IMR-90 (cell line): ENCODE measurements at regions not wholly inside any gene's neighbourhood (a gene's known extent, or its start where the extent isn't known, plus 50 kb on each side); places are given as distances from the start of the nearest gene placed in this dataset.

ENCODE experiments used
- ATAC-seq: fragments of 200-7000 bp; cut with Tn5 transposase; 2 replicates; pipeline ENCODE4 v1.9.1; 2020; ENCODE audit warnings: low read depth, mild to moderate bottlenecking, moderate library complexity
- BruUV-seq: library from RNA; stranded (reverse); fragments of 400-500 nt; replicated peaks from 2 replicates; lab custom pipeline; 2021; lab: Mats Ljungman, UMichigan
- CTCF ChIA-PET: fragments of 300-600 bp; formaldehyde crosslinking; extraction: SDS; loops from one replicate; lab custom pipeline; 2021; ENCODE audit warnings: antibody characterized with exemption; lab: Yijun Ruan, JAX
- POLR2A ChIA-PET: fragments of 300-600 bp; sonication (Branson Sonifier 250); formaldehyde crosslinking; loops from one replicate; lab custom pipeline; 2022; ENCODE audit warnings: antibody characterized with exemption; ENCODE audit not compliant: unreplicated experiment; lab: Charles Lee
- DNase-seq: peaks from one replicate; pipeline ENCODE4 v3.0.0; 2013
- H2AFZ ChIP-seq: replicated peaks from 2 replicates; pipeline ENCODE3; 2013; ENCODE audit warnings: low read length, mild to moderate bottlenecking; ENCODE audit not compliant: poor library complexity
- H2AK5ac ChIP-seq: 2 replicates; pipeline ENCODE4 v1.6.1; 2013; ENCODE audit warnings: low read depth, low read length, inconsistent platforms
- H2AK9ac ChIP-seq: replicated peaks from 2 replicates; pipeline ENCODE3; 2013; ENCODE audit warnings: mild to moderate bottlenecking, low read depth, low read length, moderate library complexity; ENCODE audit not compliant: poor library complexity
- H2BK120ac ChIP-seq: 2 replicates; pipeline ENCODE4 v1.6.1; 2013; ENCODE audit warnings: low read depth, low read length, inconsistent platforms
- H2BK15ac ChIP-seq: 3 replicates; pipeline ENCODE4 v1.6.1; 2013; ENCODE audit warnings: low read depth, low read length, inconsistent platforms
- H2BK20ac ChIP-seq: 2 replicates; pipeline ENCODE4 v1.6.1; 2013; ENCODE audit warnings: low read depth, mild to moderate bottlenecking, inconsistent platforms, low read length, moderate library complexity
- H2BK5ac ChIP-seq: 2 replicates; pipeline ENCODE4 v1.6.1; 2013; ENCODE audit warnings: mild to moderate bottlenecking, low read depth, low read length, inconsistent platforms; ENCODE audit not compliant: poor library complexity, severe bottlenecking
- H3K14ac ChIP-seq: replicated peaks from 2 replicates; pipeline ENCODE4 v1.6.1; 2013; ENCODE audit warnings: low read depth, low read length, inconsistent platforms
- H3K18ac ChIP-seq: 2 replicates; pipeline ENCODE4 v1.6.1; 2013; ENCODE audit warnings: low read depth, low read length, control low read depth
- H3K23ac ChIP-seq: 2 replicates; pipeline ENCODE4 v1.6.1; 2013; ENCODE audit warnings: low read depth, low read length, inconsistent platforms
- H3K27ac ChIP-seq: 2 replicates; pipeline ENCODE4 v1.5.1; 2013; ENCODE audit warnings: mild to moderate bottlenecking, control low read depth, low read length; ENCODE audit not compliant: insufficient read depth
- H3K27me3 ChIP-seq: 2 replicates; pipeline ENCODE4 v1.6.1; 2013; ENCODE audit warnings: low read length; ENCODE audit not compliant: control insufficient read depth, insufficient read depth
- H3K36me3 ChIP-seq: 2 replicates; pipeline ENCODE4 v1.6.1; 2013; ENCODE audit warnings: low read length, mixed read lengths; ENCODE audit not compliant: control insufficient read depth, insufficient read depth
- H3K4ac ChIP-seq: 2 replicates; pipeline ENCODE4 v1.6.1; 2013; ENCODE audit warnings: low read depth, low read length, inconsistent platforms
- H3K4me1 ChIP-seq: 2 replicates; pipeline ENCODE4 v1.6.1; 2013; ENCODE audit warnings: low read length, mixed read lengths; ENCODE audit not compliant: control insufficient read depth, insufficient read depth
- H3K4me2 ChIP-seq: 2 replicates; pipeline ENCODE4 v1.6.1; 2013; ENCODE audit warnings: low read depth, mild to moderate bottlenecking, control low read depth, low read length, moderate library complexity
- H3K4me3 ChIP-seq: 2 replicates; pipeline ENCODE4 v1.5.1; 2013; ENCODE audit warnings: low read depth, mild to moderate bottlenecking, control low read depth, low read length, moderate library complexity; ENCODE audit not compliant: insufficient read depth
- H3K56ac ChIP-seq: 2 replicates; pipeline ENCODE4 v1.6.1; 2013; ENCODE audit warnings: low read length, inconsistent platforms; ENCODE audit not compliant: insufficient read depth; ENCODE audit errors: extremely low read depth
- H3K79me1 ChIP-seq, 2 experiments: 2 replicates each; pipeline ENCODE4 v1.6.1; 2013; ENCODE audit warnings: low read length in 2 of 2, inconsistent platforms in 1 of 2, low read depth in 1 of 2
- H3K9ac ChIP-seq: 2 replicates; pipeline ENCODE4 v1.6.1; 2013; ENCODE audit warnings: low read depth, low read length, control low read depth
- H3K9me1 ChIP-seq: 2 replicates; pipeline ENCODE4 v1.6.1; 2013; ENCODE audit warnings: low read length, inconsistent platforms; ENCODE audit not compliant: insufficient read depth
- H3K9me3 ChIP-seq: 2 replicates; pipeline ENCODE4 v1.6.1; 2013; ENCODE audit warnings: low read length; ENCODE audit not compliant: control insufficient read depth, insufficient read depth
- H4K20me1 ChIP-seq: 2 replicates; pipeline ENCODE4 v1.6.1; 2013; ENCODE audit warnings: low read length, inconsistent platforms; ENCODE audit not compliant: insufficient read depth
- H4K5ac ChIP-seq: 2 replicates; pipeline ENCODE4 v1.6.1; 2013; ENCODE audit warnings: mild to moderate bottlenecking, low read depth, low read length, control low read depth
- H4K8ac ChIP-seq, 2 experiments: 2 replicates each; pipeline ENCODE4 v1.6.1; 2013; ENCODE audit warnings: low read depth in 2 of 2, low read length in 2 of 2, control low read depth in 1 of 2, inconsistent platforms in 1 of 2
- H4K91ac ChIP-seq: 2 replicates; pipeline ENCODE4 v1.6.1; 2013; ENCODE audit warnings: low read depth, low read length, inconsistent platforms; ENCODE audit not compliant: insufficient read depth
- BHLHE40 ChIP-seq: fragments of 150-350 bp; IDR thresholded peaks from 2 replicates; pipeline ENCODE4 v1.6.1; 2016; ENCODE audit warnings: mild to moderate bottlenecking, low read depth, low read length
- WGBS, 2 experiments: methylation state at CpG; one replicate each; pipeline versions ENCODE4 v1.1.5 to v1.1.7; 2013; ENCODE audit warnings: missing lambda C conversion rate in 2 of 2; ENCODE audit not compliant: insufficient read length in 1 of 2; ENCODE audit errors: extremely low coverage in 2 of 2; 5-methylcytosine and 5-hydroxymethylcytosine counted together
- dilution Hi-C: fragments of 300-500 bp; cut with HindIII; formaldehyde crosslinking; loops from one replicate; pipeline ENCODE4 v1.14.3; 2018; ENCODE audit warnings: low sequenced_read_pairs; ENCODE audit not compliant: unreplicated experiment
- in situ Hi-C: fragments of 300-500 bp; cut with MboI; formaldehyde crosslinking; loops from 3 replicates; pipeline ENCODE4 v1.14.3; 2019; ENCODE audit warnings: low sequenced_read_pairs, inconsistent platforms, mixed read lengths
- intact Hi-C: fragments of 100-400 bp; cut with micrococcal nuclease; formaldehyde crosslinking; loops from 2 replicates; pipeline ENCODE4 v1.10.0; 2022

DNA sequence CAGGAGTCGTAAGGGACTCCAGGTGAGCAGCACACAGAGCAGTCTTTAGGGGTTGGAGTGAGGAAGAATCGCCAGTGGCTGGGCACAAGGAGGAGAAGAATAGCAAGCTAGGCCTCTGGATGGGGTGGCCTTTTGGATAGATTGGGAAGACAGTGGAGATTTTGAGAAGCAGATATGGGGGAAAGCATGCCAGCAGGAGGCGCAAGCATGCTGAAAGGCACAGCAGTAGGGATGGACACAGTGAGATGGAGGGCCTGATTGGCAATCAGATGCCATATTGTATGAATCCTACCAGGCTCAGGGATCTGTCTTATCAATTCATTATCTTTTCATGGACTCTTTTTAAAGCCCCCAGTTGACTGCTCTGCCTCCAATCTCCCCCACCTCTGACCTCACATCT, 60.4 kb upstream of the MAGEA4 start:
- Histone ChIP-seq H3K23ac (no peak overlapping the region), H3K4me2 (no peak overlapping the region), H3K14ac (no peak overlapping the region), H4K5ac (no peak overlapping the region), H2BK20ac (no peak overlapping the region), H3K79me1 (no peaks in the 10 kb centered on the region), H2BK120ac (no peak overlapping the region), H3K9me3 (peaks cover 6% of the 10 kb centered on the region; the same call in 1 of the 2 replicates), H3K9me1 (no peaks in the 10 kb centered on the region), H3K4ac (no peak overlapping the region), H2AK9ac (no peak overlapping the region), H3K4me3 (no peak overlapping the region), H3K27me3 (no peaks in the 10 kb centered on the region), H2BK5ac (no peak overlapping the region), H4K91ac (no peak overlapping the region), H3K18ac (no peak overlapping the region), H3K27ac (no peak overlapping the region), H4K8ac (no peak overlapping the region), H2BK15ac (no peak overlapping the region), H2AFZ (no peak overlapping the region), H4K20me1 (no peaks in the 10 kb centered on the region), H3K56ac (no peak overlapping the region), H3K4me1 (no peaks in the 10 kb centered on the region), H2AK5ac (no peak overlapping the region), H3K9ac (no peak overlapping the region), H3K36me3 (no peaks in the 10 kb centered on the region)
- TF ChIP-seq BHLHE40: no peak
- DNase-seq: no peak
- in situ Hi-C loops: no loop called here
- 47% methylated on average over 2 of the region's 3 CpGs; no CpG with 5 or more reads in 1 of the 2 experiments for WGBS, 2 experiments
- intact Hi-C loops: no loop called here
- CTCF ChIA-PET: no interaction called here
- POLR2A ChIA-PET: no interaction called here
- no peak for ATAC-seq
- no TSS peak for BruUV-seq
- dilution Hi-C loops: no loop called here
